DND-41 (cell line): ENCODE measurements at regions not wholly inside any gene's neighbourhood (a gene's known extent, or its start where the extent isn't known, plus 50 kb on each side); places are given as distances from the start of the nearest gene placed in this dataset.

Experiments
- CTCF ChIP-seq: IDR thresholded peaks from 2 replicates; pipeline ENCODE4 v1.5.1; 2012; ENCODE audit warnings: borderline replicate concordance, low read length, moderate library complexity, mild to moderate bottlenecking; ENCODE audit not compliant: poor library complexity, severe bottlenecking; ENCODE audit errors: extremely low read depth
- EZH2 ChIP-seq: IDR thresholded peaks from 3 replicates; pipeline ENCODE4 v1.6.1; 2012; ENCODE audit warnings: borderline replicate concordance, low read depth, mild to moderate bottlenecking, moderate library complexity, low read length, inconsistent platforms; ENCODE audit not compliant: severe bottlenecking

- no peak for TF ChIP-seq CTCF
- no peak for TF ChIP-seq EZH2
These were observed 258.6 kb downstream of the ADAM29 start for GRCh38 chr4:175176710-175177109.
